ENCODE measurements at regions not wholly inside any gene's neighbourhood (a gene's known extent, or its start where the extent isn't known, plus 50 kb on each side); places are given as distances from the start of the nearest gene placed in this dataset.

- Histone ChIP-seq H3K36me3 (ENCODE audit: insufficient read depth, low read length) (no peaks in the 10 kb centered on the region), H3K4me3 (ENCODE audit: low read length) (no peak overlapping the region), H3K9me3 (ENCODE audit: control insufficient read depth in 1 of 2, insufficient read depth in 1 of 2, low read length in 2 of 2) (peaks cover 0 to 7% of the 10 kb centered on the region in 2 experiments), H3K27me3 (ENCODE audit: control insufficient read depth in 1 of 2, insufficient read depth in 2 of 2, low read length in 2 of 2) (no peaks in the 10 kb centered on the region), H3K4me1 (ENCODE audit: insufficient read depth, low read length) (no peaks in the 10 kb centered on the region), H3K27ac (ENCODE audit: low read depth in 1 of 2, low read length in 2 of 2) (no peak overlapping the region)
- ATAC-seq (ENCODE audit: poor library complexity): no peak
- peaks cover 20% of the 10 kb centered on the region for H3K9me3 Mint-ChIP-seq
- no peak overlapping the region for H3K4me3 Mint-ChIP-seq
- no peaks in the 10 kb centered on the region for H3K36me3 Mint-ChIP-seq (ENCODE audit: low read depth)
- H3K27me3 Mint-ChIP-seq: no peaks in the 10 kb centered on the region
- no peak overlapping the region for H3K27ac Mint-ChIP-seq
- POLR2A ChIA-PET: no interaction called here
- H3K4me1 Mint-ChIP-seq (ENCODE audit: low read depth): no peaks in the 10 kb centered on the region
- CTCF ChIA-PET: no interaction called here
- no peak for TF ChIP-seq CTCF (IDR thresholded peaks at IDR 0.05)
- no peak for DNase-seq
- intact Hi-C loops (cut with DNase I, micrococcal nuclease): no loop called here
These were observed 779.4 kb downstream of the TNS3 start for GRCh38 chr7:46802479-46802878.

GRCh38 chr7:46791188-46791587 is 790.7 kb downstream of the TNS3 start:
- Histone ChIP-seq H3K36me3 (ENCODE audit: insufficient read depth, low read length) (no peaks in the 10 kb centered on the region), H3K4me3 (ENCODE audit: low read length) (no peak overlapping the region), H3K27me3 (ENCODE audit: control insufficient read depth in 1 of 2, insufficient read depth in 2 of 2, low read length in 2 of 2) (no peaks in the 10 kb centered on the region), H3K27ac (ENCODE audit: low read depth in 1 of 2, low read length in 2 of 2) (no peak overlapping the region), H3K9me3 (ENCODE audit: control insufficient read depth in 1 of 2, insufficient read depth in 1 of 2, low read length in 2 of 2) (peaks cover 0 to 3% of the 10 kb centered on the region in 2 experiments), H3K4me1 (ENCODE audit: insufficient read depth, low read length) (no peaks in the 10 kb centered on the region)
- Mint-ChIP-seq H3K27me3 (no peaks in the 10 kb centered on the region), H3K27ac (no peak overlapping the region), H3K4me1 (ENCODE audit: low read depth) (no peaks in the 10 kb centered on the region), H3K4me3 (no peak overlapping the region), H3K9me3 (peaks cover 5% of the 10 kb centered on the region), H3K36me3 (ENCODE audit: low read depth) (no peaks in the 10 kb centered on the region)
- ChIA-PET CTCF (no interaction called here), POLR2A (no interaction called here)
- ATAC-seq (ENCODE audit: poor library complexity): no peak
- TF ChIP-seq CTCF (IDR thresholded peaks at IDR 0.05): no peak
- no peak for DNase-seq
- intact Hi-C loops (cut with DNase I, micrococcal nuclease): no loop called here

- ATAC-seq (ENCODE audit: poor library complexity) (no peak), DNase-seq (no peak)
- ChIA-PET POLR2A (no interaction called here), CTCF (no interaction called here)
- Mint-ChIP-seq H3K4me3 (no peak overlapping the region), H3K9me3 (peaks cover 5% of the 10 kb centered on the region), H3K4me1 (ENCODE audit: low read depth) (no peaks in the 10 kb centered on the region), H3K27me3 (no peaks in the 10 kb centered on the region), H3K27ac (no peak overlapping the region), H3K36me3 (ENCODE audit: low read depth) (no peaks in the 10 kb centered on the region)
- no peaks in the 10 kb centered on the region for H3K36me3 ChIP-seq (ENCODE audit: insufficient read depth, low read length)
- H3K27ac ChIP-seq (ENCODE audit: low read depth in 1 of 2, low read length in 2 of 2): no peak overlapping the region
- H3K27me3 ChIP-seq (ENCODE audit: control insufficient read depth in 1 of 2, insufficient read depth in 2 of 2, low read length in 2 of 2): no peaks in the 10 kb centered on the region
- TF ChIP-seq CTCF (IDR thresholded peaks at IDR 0.05): no peak
- intact Hi-C loops (cut with DNase I, micrococcal nuclease): no loop called here
- peaks cover 0 to 6% of the 10 kb centered on the region in 2 experiments for H3K9me3 ChIP-seq (ENCODE audit: control insufficient read depth in 1 of 2, insufficient read depth in 1 of 2, low read length in 2 of 2)
- no peaks in the 10 kb centered on the region for H3K4me1 ChIP-seq (ENCODE audit: insufficient read depth, low read length)
- H3K4me3 ChIP-seq (ENCODE audit: low read length): no peak overlapping the region
These were observed 794.9 kb downstream of the TNS3 start for GRCh38 chr7:46786995-46787394.

All from CD4-positive, alpha-beta T cell (primary cell).